Sigmoid colon (tissue), 6 donors: ENCODE measurements at regions not wholly inside any gene's neighbourhood (a gene's known extent, or its start where the extent isn't known, plus 50 kb on each side); places are given as distances from the start of the nearest gene placed in this dataset.
"Not testable (repeated sequence)": the region's sequence is repeated elsewhere in the genome, so short reads cannot be mapped to it uniquely, and the experiment has no call there.

Experiments used
- DNase-seq: peaks from one replicate; pipeline ENCODE4 v3.0.0-alpha.2; 2019
- H3K27ac ChIP-seq, 4 donors: fragments of 200-600 bp; sonication (generic); one replicate each; pipeline ENCODE4 v1.5.1; 2016 to 2019; ENCODE audit warnings: mild to moderate bottlenecking in 1 of 4
- H3K27me3 ChIP-seq, 3 donors: fragments of 200-600 bp; sonication (generic); one replicate each; pipeline ENCODE4 v1.5.1; 2019; ENCODE audit warnings: mild to moderate bottlenecking in 1 of 3
- H3K36me3 ChIP-seq, 4 donors: fragments of 200-600 bp; sonication (generic); one replicate each; pipeline ENCODE4 v1.5.1; 2016 to 2019
- H3K4me1 ChIP-seq, 4 donors: fragments of 200-600 bp; sonication (generic); one replicate each; pipeline ENCODE4 v1.5.1; 2017 to 2019
- H3K4me3 ChIP-seq, 4 donors: fragments of 200-600 bp; sonication (generic); one replicate each; pipeline ENCODE4 v1.5.1; 2017 to 2019; ENCODE audit warnings: mild to moderate bottlenecking in 2 of 4, moderate library complexity in 1 of 4
- H3K9me3 ChIP-seq, 4 donors: fragments of 200-600 bp in 3 of 4; sonication (generic) in 3 of 4; one replicate each; pipeline versions ENCODE4 v1.5.1 to v1.6.1; 2013 to 2019
- WGBS, 2 donors: extraction: QIAGEN DNeasy Blood & Tissue Kit; methylation state at CpG; one replicate each; pipeline ENCODE4 v1.1.7; 2013; 5-methylcytosine and 5-hydroxymethylcytosine counted together
- intact Hi-C: fragments of 100-400 bp; cut with DNase I; formaldehyde crosslinking; loops from one replicate; pipeline ENCODE4 v1.15.1; 2023
- donor health status: healthy with polysubstance abuse.
- donor health status: healthy.

- H3K9me3 ChIP-seq, H3K4me3 ChIP-seq, H3K4me1 ChIP-seq, DNase-seq, H3K27me3 ChIP-seq, H3K27ac ChIP-seq, intact Hi-C loops, H3K36me3 ChIP-seq: not testable (repeated sequence)
- 25 to 27% methylated on average over 1 of the region's 1 CpG for WGBS, 2 donors
Measured at GRCh38 chr21:9946057-9946456, 575.3 kb upstream of the TPTE start.

GRCh38 chr21:9949510-9950289 lies 571.7 kb upstream of the TPTE start:
- 49 to 53% methylated on average over 8 of the region's 8 CpGs for WGBS, 2 donors
- H3K4me1 ChIP-seq, intact Hi-C loops, H3K27ac ChIP-seq, H3K9me3 ChIP-seq, H3K36me3 ChIP-seq, H3K4me3 ChIP-seq, H3K27me3 ChIP-seq: not testable (repeated sequence)
- peak; percentile 49 for DNase-seq

- H3K4me3 ChIP-seq, H3K9me3 ChIP-seq, H3K36me3 ChIP-seq, H3K27ac ChIP-seq, H3K4me1 ChIP-seq, intact Hi-C loops, H3K27me3 ChIP-seq, DNase-seq: not testable (repeated sequence)
- WGBS, 2 donors, result 26 to 32% methylated on average over 2 of the region's 2 CpGs
Measured at GRCh38 chr21:9950363-9950762, 571.0 kb upstream of the TPTE start.

- H3K36me3 ChIP-seq, H3K27me3 ChIP-seq, H3K4me1 ChIP-seq, intact Hi-C loops, DNase-seq, H3K9me3 ChIP-seq, H3K27ac ChIP-seq, H3K4me3 ChIP-seq: not testable (repeated sequence)
Measured at GRCh38 chr21:9958791-9959190, 562.6 kb upstream of the TPTE start.

- H3K27ac ChIP-seq, H3K36me3 ChIP-seq, H3K4me1 ChIP-seq, intact Hi-C loops, H3K4me3 ChIP-seq, DNase-seq, H3K27me3 ChIP-seq, H3K9me3 ChIP-seq: not testable (repeated sequence)
- 53 to 64% methylated on average over 4 of the region's 4 CpGs for WGBS, 2 donors
Measured at GRCh38 chr21:9959220-9959964, 562.0 kb upstream of the TPTE start.

GRCh38 chr21:9969399-9969798 lies 552.0 kb upstream of the TPTE start:
- H3K27me3 ChIP-seq, H3K9me3 ChIP-seq, H3K27ac ChIP-seq, H3K4me3 ChIP-seq, DNase-seq, intact Hi-C loops, H3K4me1 ChIP-seq, H3K36me3 ChIP-seq: not testable (repeated sequence)
- 24 to 29% methylated on average over 1 of the region's 1 CpG for WGBS, 2 donors

- H3K4me1 ChIP-seq, H3K36me3 ChIP-seq, H3K4me3 ChIP-seq, H3K27ac ChIP-seq, H3K9me3 ChIP-seq, DNase-seq, H3K27me3 ChIP-seq, intact Hi-C loops: not testable (repeated sequence)
- 10 to 12% methylated on average over 1 of the region's 1 CpG for WGBS, 2 donors
Measured at GRCh38 chr21:9972018-9972417, 549.4 kb upstream of the TPTE start.

GRCh38 chr21:9978371-9978770 lies 543.0 kb upstream of the TPTE start:
- H3K27me3 ChIP-seq, H3K9me3 ChIP-seq, DNase-seq, H3K4me3 ChIP-seq, H3K36me3 ChIP-seq, intact Hi-C loops, H3K4me1 ChIP-seq, H3K27ac ChIP-seq: not testable (repeated sequence)
- WGBS, 2 donors, result 63 to 74% methylated on average over 4 of the region's 4 CpGs

GRCh38 chr21:9997507-9997906 lies 523.9 kb upstream of the TPTE start:
- H3K36me3 ChIP-seq, H3K9me3 ChIP-seq, H3K4me1 ChIP-seq, H3K4me3 ChIP-seq, intact Hi-C loops, H3K27me3 ChIP-seq, DNase-seq, H3K27ac ChIP-seq: not testable (repeated sequence)
- WGBS, 2 donors, result 60 to 63% methylated on average over 2 of the region's 2 CpGs

GRCh38 chr21:10002762-10003313 lies 518.5 kb upstream of the TPTE start:
- WGBS, 2 donors, result 52 to 61% methylated on average over 5 of the region's 6 CpGs
- H3K9me3 ChIP-seq, H3K27ac ChIP-seq, H3K27me3 ChIP-seq, H3K4me1 ChIP-seq, H3K4me3 ChIP-seq, DNase-seq, H3K36me3 ChIP-seq, intact Hi-C loops: not testable (repeated sequence)

- H3K36me3 ChIP-seq, H3K4me3 ChIP-seq, H3K27me3 ChIP-seq, H3K27ac ChIP-seq, DNase-seq, H3K4me1 ChIP-seq, H3K9me3 ChIP-seq, intact Hi-C loops: not testable (repeated sequence)
- WGBS, 2 donors, result 49 to 60% methylated on average over 2 of the region's 2 CpGs
Measured at GRCh38 chr21:10005791-10006190, 515.6 kb upstream of the TPTE start.

GRCh38 chr21:10016991-10017390 lies 504.4 kb upstream of the TPTE start:
- H3K36me3 ChIP-seq, H3K27me3 ChIP-seq, DNase-seq, H3K9me3 ChIP-seq, H3K27ac ChIP-seq, H3K4me3 ChIP-seq, H3K4me1 ChIP-seq, intact Hi-C loops: not testable (repeated sequence)
- WGBS, 2 donors, result 37 to 44% methylated on average over 2 of the region's 2 CpGs

GRCh38 chr21:10017757-10018156 lies 503.6 kb upstream of the TPTE start:
- H3K4me3 ChIP-seq, DNase-seq, H3K36me3 ChIP-seq, H3K9me3 ChIP-seq, H3K27ac ChIP-seq, H3K27me3 ChIP-seq, H3K4me1 ChIP-seq, intact Hi-C loops: not testable (repeated sequence)
- 61 to 71% methylated on average over 4 of the region's 4 CpGs for WGBS, 2 donors
